HCT116 (cell line): ENCODE measurements at regions not wholly inside any gene's neighbourhood (a gene's known extent, or its start where the extent isn't known, plus 50 kb on each side); places are given as distances from the start of the nearest gene placed in this dataset.

Source experiments
- ATAC-seq: fragments of 200-7000 bp; cut with Tn5 transposase; 2 replicates; pipeline ENCODE4 v1.9.1; 2020; ENCODE audit warnings: mild to moderate bottlenecking, moderate library complexity
- BruUV-seq: library from RNA; stranded (reverse); fragments of 400-500 nt; replicated peaks from 2 replicates; lab custom pipeline; 2021; lab: Mats Ljungman, UMichigan
- CTCF ChIA-PET: fragments of 300-600 bp; sonication (Branson Sonifier 250); formaldehyde crosslinking; loops from one replicate; lab custom pipeline; 2021; ENCODE audit warnings: antibody characterized with exemption; lab: Charles Lee
- POLR2A ChIA-PET: fragments of 300-600, 350-600 bp; sonication (Branson Sonifier 250); formaldehyde crosslinking; loops from one replicate; lab custom pipeline; 2021; ENCODE audit warnings: antibody characterized with exemption; lab: Charles Lee
- RAD21 ChIA-PET, 2 experiments: fragments of 300-600 bp; sonication (Branson Sonifier 250); formaldehyde crosslinking; loops; one replicate each; lab custom pipeline; 2023; ENCODE audit warnings: low total read pairs in 2 of 2; ENCODE audit not compliant: uncharacterized antibody in 2 of 2, unreplicated experiment in 2 of 2, low non-redundant PET in 1 of 2; lab: Charles Lee
- DNase-seq: peaks from one replicate; pipeline ENCODE4 v3.0.0-alpha.2; 2010; ENCODE audit warnings: low read depth, low spot score
- H2AFZ ChIP-seq: fragments of 200-600 bp; shearing (Covaris generic), sonication (generic); 2 replicates; pipeline ENCODE4 v1.6.1; 2017; ENCODE audit warnings: low read depth, mixed run types, mixed read lengths, antibody characterized with exemption, low read length; ENCODE audit not compliant: poor library complexity, severe bottlenecking
- H3K27ac ChIP-seq: 2 replicates; pipeline ENCODE4 v1.5.1; 2012; ENCODE audit warnings: low read depth, low read length
- H3K27me3 ChIP-seq: fragments of 200-600 bp; sonication (generic); 2 replicates; pipeline ENCODE4 v1.6.1; 2016; ENCODE audit warnings: mixed run types, low read length, mixed read lengths; ENCODE audit not compliant: insufficient read depth
- H3K36me3 ChIP-seq, 2 experiments: fragments of 200-500 bp in 1 of 2; fragments of 200-600 bp in 1 of 2; sonication (Bioruptor generic) in 1 of 2; sonication (generic) in 1 of 2; 2 replicates each; pipeline versions ENCODE4 v1.5.1 to v1.6.1; 2014 to 2016; ENCODE audit warnings: low read length in 2 of 2, inconsistent platforms in 1 of 2, mixed read lengths in 1 of 2, mixed run types in 1 of 2; ENCODE audit not compliant: insufficient read depth in 2 of 2, control insufficient read depth in 1 of 2
- H3K4me1 ChIP-seq, 2 experiments: fragments of 200-600 bp in 1 of 2; sonication (generic) in 1 of 2; 2 replicates each; pipeline versions ENCODE4 v1.5.1 to v1.6.1; 2012 to 2017; ENCODE audit warnings: low read length in 2 of 2, inconsistent platforms in 1 of 2, mild to moderate bottlenecking in 1 of 2, mixed read lengths in 1 of 2, mixed run types in 1 of 2, moderate library complexity in 1 of 2; ENCODE audit not compliant: insufficient read depth in 2 of 2, control insufficient read depth in 1 of 2
- H3K4me2 ChIP-seq: fragments of 200-600 bp; sonication (generic); 2 replicates; pipeline ENCODE4 v1.6.1; 2017; ENCODE audit warnings: mixed run types, low read length, mixed read lengths
- H3K4me3 ChIP-seq, 2 experiments: fragments of 200-600 bp in 1 of 2; sonication (generic) in 1 of 2; replicated peaks in 1 of 2; 2 replicates each; pipeline ENCODE4 v1.5.1; 2011 to 2016; ENCODE audit warnings: low read length in 2 of 2, control low read depth in 1 of 2, low read depth in 1 of 2, mild to moderate bottlenecking in 1 of 2, mixed read lengths in 1 of 2, mixed run types in 1 of 2
- H3K79me2 ChIP-seq: fragments of 200-600 bp; sonication (generic); 2 replicates; pipeline ENCODE4 v1.6.1; 2017; ENCODE audit warnings: mild to moderate bottlenecking, mixed run types, low read length, moderate library complexity, mixed read lengths; ENCODE audit not compliant: insufficient read depth
- H3K9ac ChIP-seq: fragments of 200-600 bp; sonication (generic); 2 replicates; pipeline ENCODE4 v1.6.1; 2016; ENCODE audit warnings: low read length, mixed read lengths
- H3K9me2 ChIP-seq: fragments of 200-600 bp; sonication (generic), shearing (Covaris generic); 2 replicates; pipeline ENCODE4 v1.6.1; 2017; ENCODE audit warnings: mixed run types, mild to moderate bottlenecking, moderate library complexity; ENCODE audit not compliant: insufficient read depth
- H3K9me3 ChIP-seq, 2 experiments: fragments of 200-500 bp in 1 of 2; fragments of 200-600 bp in 1 of 2; sonication (Bioruptor generic) in 1 of 2; sonication (generic) in 1 of 2; 2 replicates each; pipeline ENCODE4 v1.6.1; 2014 to 2017; ENCODE audit warnings: low read length in 2 of 2, mixed read lengths in 2 of 2, inconsistent platforms in 1 of 2, low read depth in 1 of 2, mild to moderate bottlenecking in 1 of 2, mixed run types in 1 of 2, moderate library complexity in 1 of 2; ENCODE audit not compliant: control insufficient read depth in 1 of 2, insufficient read depth in 1 of 2
- H4K20me1 ChIP-seq: fragments of 200-600 bp; sonication (generic), shearing (Covaris generic); 2 replicates; pipeline ENCODE4 v1.6.1; 2017; ENCODE audit warnings: mixed run types, mild to moderate bottlenecking, moderate library complexity; ENCODE audit not compliant: insufficient read depth
- CBX3 ChIP-seq: IDR thresholded peaks from 2 replicates; pipeline ENCODE4 v1.6.1; 2012; ENCODE audit warnings: low read depth
- CTCF ChIP-seq, 3 experiments: fragments of 200-600 bp in 1 of 3; sonication (generic) in 1 of 3; IDR thresholded peaks in 2 of 3; conservative IDR thresholded peaks in 1 of 3; 2 replicates each; pipeline ENCODE4 v1.5.1; 2012 to 2017; ENCODE audit warnings: low read depth in 2 of 3, low read length in 2 of 3, antibody characterized with exemption in 1 of 3, borderline replicate concordance in 1 of 3, control low read depth in 1 of 3, mild to moderate bottlenecking in 1 of 3, mixed read lengths in 1 of 3, mixed run types in 1 of 3, moderate library complexity in 1 of 3; ENCODE audit not compliant: insufficient read depth in 1 of 3
- EGR1 ChIP-seq: IDR thresholded peaks from 2 replicates; pipeline ENCODE4 v1.6.1; 2012; ENCODE audit warnings: low read depth
- ELF1 ChIP-seq: IDR thresholded peaks from 2 replicates; pipeline ENCODE4 v1.6.1; 2012; ENCODE audit warnings: low read depth, borderline replicate concordance
- EZH2 ChIP-seq: fragments of 200-600 bp; sonication (generic); IDR thresholded peaks from 2 replicates; pipeline ENCODE4 v1.6.1; 2017; ENCODE audit warnings: antibody characterized with exemption, mixed run types
- FOSL1 ChIP-seq: IDR thresholded peaks from 2 replicates; pipeline ENCODE4 v1.6.1; 2012; ENCODE audit warnings: low read depth
- JUND ChIP-seq: IDR thresholded peaks from 2 replicates; pipeline ENCODE4 v1.6.1; 2012
- MAX ChIP-seq: IDR thresholded peaks from 2 replicates; pipeline ENCODE4 v1.6.1; 2012
- REST ChIP-seq: IDR thresholded peaks from 2 replicates; pipeline ENCODE4 v1.6.1; 2012; ENCODE audit warnings: low read depth
- SP1 ChIP-seq: IDR thresholded peaks from 2 replicates; pipeline ENCODE4 v1.6.1; 2012; ENCODE audit warnings: low read depth
- TCF7L2 ChIP-seq: IDR thresholded peaks from 2 replicates; pipeline ENCODE4 v1.7.0; 2011; ENCODE audit warnings: borderline replicate concordance, inconsistent platforms; ENCODE audit not compliant: insufficient read depth, insufficient read length; ENCODE audit errors: extremely low read depth
- YY1 ChIP-seq: IDR thresholded peaks from 2 replicates; pipeline ENCODE4 v1.6.1; 2011; ENCODE audit warnings: low read length, low read depth, moderate library complexity, mild to moderate bottlenecking; ENCODE audit not compliant: insufficient replicate concordance; ENCODE audit errors: extremely low read depth
- intact Hi-C: fragments of 100-400 bp; cut with micrococcal nuclease; formaldehyde crosslinking; loops from 2 replicates; pipeline ENCODE4 v1.10.0; 2022

GRCh38 chr2:78686625-78687153 is 338.8 kb upstream of the REG3G start:
- H3K4me1 ChIP-seq = no peaks in the 10 kb centered on the region
- no TSS peak for BruUV-seq
- no peak overlapping the region for H2AFZ ChIP-seq
- TF ChIP-seq CTCF (IDR thresholded peaks at IDR 0.05 in 2 of 3, conservative IDR thresholded peaks at IDR 0.05 in 1 of 3; ENCODE audit: borderline replicate concordance in 1 of 3, insufficient read depth in 1 of 3, low read depth in 2 of 3, low read length in 2 of 3) (no peak), FOSL1 (no peak), YY1 (no peak), TCF7L2 (no peak), MAX (no peak), ELF1 (no peak)
- H4K20me1 ChIP-seq = no peaks in the 10 kb centered on the region
- DNase-seq (no peak), ATAC-seq (no peak)
- H3K9me3 ChIP-seq = peaks cover 0 to 9% of the 10 kb centered on the region in 2 experiments; a peak in 2 of 4 replicates
- H3K36me3 ChIP-seq = no peaks in the 10 kb centered on the region
- POLR2A ChIA-PET = no interaction called here
- no peaks in the 10 kb centered on the region for H3K27me3 ChIP-seq
- RAD21 ChIA-PET = no interaction called here
- H3K9me2 ChIP-seq = no peaks in the 10 kb centered on the region
- no peaks in the 10 kb centered on the region for H3K79me2 ChIP-seq
- CTCF ChIA-PET = no interaction called here
- no peak overlapping the region for H3K4me3 ChIP-seq
- intact Hi-C loops = no loop called here
- no peak overlapping the region for H3K27ac ChIP-seq
- H3K9ac ChIP-seq = no peak overlapping the region
- no peak overlapping the region for H3K4me2 ChIP-seq

- Histone ChIP-seq H3K79me2 (no peaks in the 10 kb centered on the region), H3K9me2 (no peaks in the 10 kb centered on the region), H4K20me1 (no peaks in the 10 kb centered on the region), H3K4me1 (no peaks in the 10 kb centered on the region), H3K9me3 (peaks cover 5 to 10% of the 10 kb centered on the region in 2 experiments; a peak in 2 of 4 replicates), H3K4me3 (no peak overlapping the region), H3K27ac (no peak overlapping the region), H3K27me3 (no peaks in the 10 kb centered on the region), H3K36me3 (no peaks in the 10 kb centered on the region), H3K4me2 (no peak overlapping the region), H3K9ac (no peak overlapping the region), H2AFZ (no peak overlapping the region)
- POLR2A ChIA-PET = no interaction called here
- RAD21 ChIA-PET = no interaction called here
- CTCF ChIA-PET = no interaction called here
- ATAC-seq (no peak), DNase-seq (no peak)
- intact Hi-C loops = no loop called here
- BruUV-seq = no TSS peak
- TF ChIP-seq CTCF (IDR thresholded peaks at IDR 0.05 in 2 of 3, conservative IDR thresholded peaks at IDR 0.05 in 1 of 3; ENCODE audit: borderline replicate concordance in 1 of 3, insufficient read depth in 1 of 3, low read depth in 2 of 3, low read length in 2 of 3) (no peak), SP1 (no peak), JUND (no peak), REST (no peak), CBX3 (no peak), EZH2 (no peak), EGR1 (no peak)
These were observed 325.8 kb upstream of the REG3G start for GRCh38 chr2:78699696-78700095.
